Endodermal cell (in vitro differentiated cells): ENCODE measurements at regions not wholly inside any gene's neighbourhood (a gene's known extent, or its start where the extent isn't known, plus 50 kb on each side); places are given as distances from the start of the nearest gene placed in this dataset.

Source experiments
- DNase-seq: peaks from one replicate; pipeline ENCODE4 v3.0.0-alpha.2; 2017
- H3K27ac ChIP-seq: 2 replicates; pipeline ENCODE4 v1.5.1; 2013; ENCODE audit warnings: mild to moderate bottlenecking, low read depth, low read length, moderate library complexity
- H3K27me3 ChIP-seq: 2 replicates; pipeline ENCODE4 v1.6.1; 2013; ENCODE audit warnings: mild to moderate bottlenecking, low read length, moderate library complexity; ENCODE audit not compliant: insufficient read depth, control insufficient read depth, poor library complexity, severe bottlenecking
- H3K36me3 ChIP-seq: 2 replicates; pipeline ENCODE4 v1.7.0; 2013; ENCODE audit warnings: mild to moderate bottlenecking, low read length, moderate library complexity; ENCODE audit not compliant: control insufficient read depth, insufficient read depth
- H3K4me1 ChIP-seq: one replicate; pipeline ENCODE4 v1.7.0; 2013; ENCODE audit warnings: low read length; ENCODE audit not compliant: control insufficient read depth, insufficient read depth
- H3K4me3 ChIP-seq: 2 replicates; pipeline ENCODE4 v1.5.1; 2013; ENCODE audit warnings: mild to moderate bottlenecking, low read length, moderate library complexity
- H3K9ac ChIP-seq: 2 replicates; pipeline ENCODE4 v1.6.1; 2013; ENCODE audit warnings: mild to moderate bottlenecking, low read length, moderate library complexity; ENCODE audit not compliant: poor library complexity, severe bottlenecking; ENCODE audit errors: extremely low read depth
- H3K9me3 ChIP-seq: 2 replicates; pipeline ENCODE4 v1.6.1; 2013; ENCODE audit warnings: mild to moderate bottlenecking, low read length, moderate library complexity; ENCODE audit not compliant: control insufficient read depth
- H3K27ac Mint-ChIP-seq: 2 replicates; pipeline ENCODE4 v1.8.0; 2020; ENCODE audit warnings: mixed read lengths
- H3K27me3 Mint-ChIP-seq: 2 replicates; pipeline ENCODE4 v1.8.0; 2021; ENCODE audit warnings: mild to moderate bottlenecking, mixed read lengths; ENCODE audit not compliant: insufficient read depth
- H3K36me3 Mint-ChIP-seq: 2 replicates; pipeline ENCODE4 v1.8.0; 2020; ENCODE audit warnings: low read depth, mixed read lengths
- H3K4me1 Mint-ChIP-seq: 2 replicates; pipeline ENCODE4 v1.8.0; 2020; ENCODE audit warnings: mixed read lengths
- H3K4me3 Mint-ChIP-seq: 2 replicates; pipeline ENCODE4 v1.8.0; 2020; ENCODE audit warnings: mild to moderate bottlenecking, moderate library complexity, mixed read lengths
- H3K9me3 Mint-ChIP-seq: 2 replicates; pipeline ENCODE4 v1.8.0; 2020; ENCODE audit warnings: mild to moderate bottlenecking, mixed read lengths
- WGBS, 2 experiments: methylation state at CpG; one replicate each; pipeline versions ENCODE4 v1.1.5 to v1.1.7; 2013; ENCODE audit warnings: missing lambda C conversion rate in 2 of 2, mixed read lengths in 1 of 2; ENCODE audit not compliant: insufficient coverage in 1 of 2, insufficient read length in 1 of 2; 5-methylcytosine and 5-hydroxymethylcytosine counted together
- TF ChIP-seq, protein P1 (sequence below): fragments of 200-600 bp; sonication (generic); conservative IDR thresholded peaks from 2 replicates; pipeline ENCODE4 v1.5.0; 2021; ENCODE audit warnings: antibody characterized with exemption, mild to moderate bottlenecking

DNA sequence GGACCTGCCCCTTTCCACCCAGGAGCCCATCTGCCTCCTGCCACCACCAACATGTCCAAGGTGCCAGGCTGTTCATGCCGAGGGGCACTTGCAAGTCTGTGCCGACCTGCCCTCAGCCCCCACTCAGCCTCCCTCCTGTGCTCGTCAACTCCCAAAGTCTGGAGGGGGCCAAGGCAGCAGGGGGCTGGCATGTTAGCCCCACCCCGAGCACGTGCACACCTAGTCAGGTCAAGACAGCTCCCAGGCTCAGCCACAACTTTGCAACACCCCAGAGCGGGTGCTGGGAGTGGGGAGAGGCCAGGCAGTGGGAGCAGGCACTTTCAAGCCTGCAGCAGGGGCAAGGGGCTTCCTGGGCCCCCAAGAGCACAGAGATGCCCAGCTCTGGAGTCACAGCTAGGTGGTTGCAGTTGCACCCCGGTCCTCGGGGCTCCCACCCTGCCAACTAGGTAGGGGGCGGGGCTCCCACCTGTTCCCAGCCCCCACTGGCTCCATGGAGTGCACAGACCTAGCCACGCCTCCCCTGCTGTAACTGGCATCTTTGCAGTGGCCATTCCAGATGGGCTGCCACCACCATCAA, 272.5 kb downstream of the CETN3 start:
- 91 to 96% methylated on average over 4 to 10 of the region's 10 CpGs for WGBS, 2 experiments
- Mint-ChIP-seq H3K4me1 (peaks cover 13% of the 10 kb centered on the region), H3K36me3 (no peaks in the 10 kb centered on the region), H3K27me3 (no peaks in the 10 kb centered on the region), H3K9me3 (no peaks in the 10 kb centered on the region), H3K27ac (no peak overlapping the region), H3K4me3 (no peak overlapping the region)
- Histone ChIP-seq H3K27me3 (no peaks in the 10 kb centered on the region), H3K9ac (no peak overlapping the region), H3K4me1 (peaks cover 2% of the 10 kb centered on the region), H3K27ac (no peak overlapping the region), H3K9me3 (peaks cover 4% of the 10 kb centered on the region), H3K4me3 (no peak overlapping the region), H3K36me3 (no peaks in the 10 kb centered on the region)
- no peak for DNase-seq
- TF ChIP-seq, protein P1, sequence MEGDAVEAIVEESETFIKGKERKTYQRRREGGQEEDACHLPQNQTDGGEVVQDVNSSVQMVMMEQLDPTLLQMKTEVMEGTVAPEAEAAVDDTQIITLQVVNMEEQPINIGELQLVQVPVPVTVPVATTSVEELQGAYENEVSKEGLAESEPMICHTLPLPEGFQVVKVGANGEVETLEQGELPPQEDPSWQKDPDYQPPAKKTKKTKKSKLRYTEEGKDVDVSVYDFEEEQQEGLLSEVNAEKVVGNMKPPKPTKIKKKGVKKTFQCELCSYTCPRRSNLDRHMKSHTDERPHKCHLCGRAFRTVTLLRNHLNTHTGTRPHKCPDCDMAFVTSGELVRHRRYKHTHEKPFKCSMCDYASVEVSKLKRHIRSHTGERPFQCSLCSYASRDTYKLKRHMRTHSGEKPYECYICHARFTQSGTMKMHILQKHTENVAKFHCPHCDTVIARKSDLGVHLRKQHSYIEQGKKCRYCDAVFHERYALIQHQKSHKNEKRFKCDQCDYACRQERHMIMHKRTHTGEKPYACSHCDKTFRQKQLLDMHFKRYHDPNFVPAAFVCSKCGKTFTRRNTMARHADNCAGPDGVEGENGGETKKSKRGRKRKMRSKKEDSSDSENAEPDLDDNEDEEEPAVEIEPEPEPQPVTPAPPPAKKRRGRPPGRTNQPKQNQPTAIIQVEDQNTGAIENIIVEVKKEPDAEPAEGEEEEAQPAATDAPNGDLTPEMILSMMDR, result no peak

DNA sequence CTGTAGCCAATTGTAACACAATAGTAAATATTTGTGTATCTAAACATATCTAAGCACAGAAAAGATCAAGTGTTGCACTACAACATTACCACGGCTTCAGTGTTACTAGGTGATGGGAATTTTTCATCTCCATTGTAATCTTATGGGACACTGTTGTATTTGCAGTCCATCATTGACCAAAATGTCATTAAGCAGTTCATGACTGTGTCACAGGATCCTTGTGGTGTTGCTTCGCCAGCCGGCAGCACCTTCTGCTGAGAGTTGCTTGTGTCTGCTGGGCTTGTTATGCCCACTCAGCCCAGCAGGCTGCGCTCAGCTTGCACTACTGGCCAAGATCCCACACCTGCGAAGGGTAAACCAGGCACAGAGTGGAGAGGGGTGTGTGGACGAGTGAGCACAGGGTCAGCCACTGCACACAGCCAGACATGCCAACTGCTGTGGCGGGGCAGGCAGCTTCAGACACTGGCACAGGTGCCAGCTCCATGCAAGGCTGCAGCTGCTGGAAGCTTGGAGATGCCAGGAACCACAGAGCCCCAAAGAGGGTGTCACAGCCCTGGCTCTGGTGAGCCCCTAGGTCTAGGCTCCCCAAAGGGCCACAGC, 273.7 kb downstream of the CETN3 start:
- Histone ChIP-seq H3K36me3 (no peaks in the 10 kb centered on the region), H3K27me3 (no peaks in the 10 kb centered on the region), H3K9ac (no peak overlapping the region), H3K9me3 (peaks cover 4% of the 10 kb centered on the region), H3K4me3 (no peak overlapping the region), H3K4me1 (peaks cover 2% of the 10 kb centered on the region), H3K27ac (no peak overlapping the region)
- H3K9me3 Mint-ChIP-seq, result no peaks in the 10 kb centered on the region
- H3K4me1 Mint-ChIP-seq, result peaks cover 13% of the 10 kb centered on the region
- no peaks in the 10 kb centered on the region for H3K36me3 Mint-ChIP-seq
- peak; percentile 89 for DNase-seq
- no peak overlapping the region for H3K27ac Mint-ChIP-seq
- 76 to 84% methylated on average over 4 to 7 of the region's 7 CpGs for WGBS, 2 experiments
- H3K4me3 Mint-ChIP-seq, result no peak overlapping the region
- H3K27me3 Mint-ChIP-seq, result no peaks in the 10 kb centered on the region
- TF ChIP-seq, protein P1, result peak; percentile 89

DNA sequence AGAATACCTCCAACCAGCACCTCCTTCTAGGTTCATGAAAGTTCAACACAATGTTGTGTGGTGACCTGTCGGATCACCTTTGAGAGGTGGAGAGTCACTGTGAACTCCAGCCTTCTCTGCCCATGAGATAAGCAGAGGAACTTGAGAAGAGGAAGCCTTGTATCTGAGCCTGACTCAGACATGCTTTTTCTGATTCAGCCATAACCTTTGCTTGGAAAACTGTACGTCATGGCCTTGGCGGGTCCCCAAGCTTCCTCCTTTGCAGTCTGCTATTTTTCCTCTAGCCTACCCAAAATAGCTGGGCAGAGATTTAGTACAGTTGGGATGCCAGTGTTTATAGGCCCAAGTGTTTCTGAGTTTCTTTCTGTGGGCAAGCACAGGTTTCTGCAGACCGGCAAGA, 274.7 kb downstream of the CETN3 start:
- Histone ChIP-seq H3K27me3 (no peaks in the 10 kb centered on the region), H3K27ac (no peak overlapping the region), H3K36me3 (no peaks in the 10 kb centered on the region), H3K4me3 (no peak overlapping the region), H3K9me3 (peaks cover 4% of the 10 kb centered on the region), H3K9ac (no peak overlapping the region), H3K4me1 (peaks cover 2% of the 10 kb centered on the region)
- peaks cover 13% of the 10 kb centered on the region for H3K4me1 Mint-ChIP-seq
- WGBS, 2 experiments, result 86 to 87% methylated on average over 1 to 4 of the region's 4 CpGs
- H3K27ac Mint-ChIP-seq, result no peak overlapping the region
- no peak for DNase-seq
- no peaks in the 10 kb centered on the region for H3K36me3 Mint-ChIP-seq
- no peak overlapping the region for H3K4me3 Mint-ChIP-seq
- TF ChIP-seq, protein P1, result no peak
- no peaks in the 10 kb centered on the region for H3K27me3 Mint-ChIP-seq
- no peaks in the 10 kb centered on the region for H3K9me3 Mint-ChIP-seq
